ENCODE measurements at regions not wholly inside any gene's neighbourhood (a gene's known extent, or its start where the extent isn't known, plus 50 kb on each side); places are given as distances from the start of the nearest gene placed in this dataset.

- no peak for DNase-seq
- Histone ChIP-seq H3K9me3 (no peaks in the 10 kb centered on the region), H3K36me3 (no peaks in the 10 kb centered on the region), H3K4me3 (no peak overlapping the region), H3K27ac (no peak overlapping the region), H3K27me3 (no peaks in the 10 kb centered on the region), H3K4me1 (no peaks in the 10 kb centered on the region)
- no peak for TF ChIP-seq CTCF (IDR thresholded peaks at IDR 0.05)
- no peak for ATAC-seq
- intact Hi-C loops (cut with DNase I) = no loop called here
These were observed 99.8 kb upstream of the NR2F2 start for GRCh38 chr15:96230526-96231181.

- intact Hi-C loops (cut with DNase I) = no loop called here
- no peak for TF ChIP-seq CTCF (IDR thresholded peaks at IDR 0.05)
- no peaks in the 10 kb centered on the region for H3K36me3 ChIP-seq
- H3K4me3 ChIP-seq = no peak overlapping the region
- H3K4me1 ChIP-seq = no peaks in the 10 kb centered on the region
- no peaks in the 10 kb centered on the region for H3K9me3 ChIP-seq
- no peak for DNase-seq
- no peak for ATAC-seq
- no peak overlapping the region for H3K27ac ChIP-seq
- H3K27me3 ChIP-seq = no peaks in the 10 kb centered on the region
These were observed 98.2 kb upstream of the NR2F2 start for GRCh38 chr15:96232335-96232734.

GRCh38 chr15:96234109-96234892 is 96.2 kb upstream of the NR2F2 start:
- Histone ChIP-seq H3K4me1 (no peaks in the 10 kb centered on the region), H3K9me3 (no peaks in the 10 kb centered on the region), H3K36me3 (no peaks in the 10 kb centered on the region), H3K27ac (no peak overlapping the region), H3K27me3 (no peaks in the 10 kb centered on the region), H3K4me3 (no peak overlapping the region)
- no peak for TF ChIP-seq CTCF (IDR thresholded peaks at IDR 0.05)
- no peak for ATAC-seq
- intact Hi-C loops (cut with DNase I) = no loop called here
- DNase-seq = no peak

DNA sequence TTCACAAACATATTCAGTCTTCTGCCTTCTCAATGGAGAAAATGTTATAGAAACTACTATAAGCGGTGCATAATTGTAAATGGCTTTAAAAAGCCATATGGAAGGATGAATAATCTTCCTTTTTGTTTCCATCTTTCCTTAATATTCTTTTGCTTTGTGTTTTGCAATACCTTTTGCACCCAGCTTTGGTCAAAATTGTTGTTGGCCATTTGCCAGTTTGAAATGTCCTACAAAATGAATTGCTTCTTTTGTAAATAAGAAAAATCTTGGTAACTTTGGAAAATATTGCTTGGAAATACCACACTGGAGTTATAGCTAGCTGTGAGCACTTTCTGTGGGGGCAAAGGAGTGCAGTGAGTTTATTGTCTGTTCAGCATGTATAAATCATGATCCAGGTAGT is 93.5 kb upstream of the NR2F2 start:
- TF ChIP-seq CTCF (IDR thresholded peaks at IDR 0.05) = no peak
- DNase-seq = no peak
- intact Hi-C loops (cut with DNase I) = no loop called here
- Histone ChIP-seq H3K27me3 (no peaks in the 10 kb centered on the region), H3K9me3 (no peaks in the 10 kb centered on the region), H3K36me3 (no peaks in the 10 kb centered on the region), H3K4me3 (no peak overlapping the region), H3K27ac (no peak overlapping the region), H3K4me1 (no peaks in the 10 kb centered on the region)
- ATAC-seq = no peak

GRCh38 chr15:96242761-96243160 is 87.7 kb upstream of the NR2F2 start:
- DNase-seq = no peak
- Histone ChIP-seq H3K4me1 (no peaks in the 10 kb centered on the region), H3K27ac (no peak overlapping the region), H3K27me3 (no peaks in the 10 kb centered on the region), H3K9me3 (no peaks in the 10 kb centered on the region), H3K36me3 (no peaks in the 10 kb centered on the region), H3K4me3 (no peak overlapping the region)
- intact Hi-C loops (cut with DNase I) = no loop called here
- no peak for ATAC-seq
- TF ChIP-seq CTCF (IDR thresholded peaks at IDR 0.05) = no peak
